Retinal pigment epithelial cell (primary cell): ENCODE measurements at regions not wholly inside any gene's neighbourhood (a gene's known extent, or its start where the extent isn't known, plus 50 kb on each side); places are given as distances from the start of the nearest gene placed in this dataset.

ENCODE experiments used
- DNase-seq: peaks from one replicate; pipeline ENCODE4 v3.0.0-alpha.2; 2010; ENCODE audit warnings: low read depth
- H3K4me3 ChIP-seq: 2 replicates; pipeline ENCODE4 v1.5.1; 2011; ENCODE audit warnings: mild to moderate bottlenecking, low read length, control low read depth, moderate library complexity
- CTCF ChIP-seq: conservative IDR thresholded peaks from 2 replicates; pipeline ENCODE4 v1.5.1; 2011; ENCODE audit warnings: low read depth, low read length, control low read depth, inconsistent platforms

DNA sequence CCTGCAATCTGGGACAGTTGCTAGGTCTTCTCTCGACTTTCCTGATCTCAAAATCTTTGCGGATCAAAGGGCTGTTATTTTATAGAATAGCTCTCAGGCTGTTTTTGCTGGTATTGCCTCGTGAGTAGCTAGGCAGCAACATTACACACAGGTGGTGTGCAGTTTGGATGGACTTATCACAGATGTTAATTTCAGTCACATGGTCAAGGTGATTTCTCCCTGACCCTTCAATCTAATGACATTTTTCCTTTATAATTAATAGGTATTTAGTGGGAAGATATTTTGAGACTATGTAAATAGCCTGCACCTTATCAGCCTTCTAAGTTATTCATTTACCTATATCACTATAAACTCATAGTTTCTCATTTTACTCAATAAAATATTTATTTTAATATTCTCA is 309.6 kb upstream of the PRKCQ start:
- TF ChIP-seq CTCF: no peak
- no peak for DNase-seq
- no peak overlapping the region for H3K4me3 ChIP-seq

DNA sequence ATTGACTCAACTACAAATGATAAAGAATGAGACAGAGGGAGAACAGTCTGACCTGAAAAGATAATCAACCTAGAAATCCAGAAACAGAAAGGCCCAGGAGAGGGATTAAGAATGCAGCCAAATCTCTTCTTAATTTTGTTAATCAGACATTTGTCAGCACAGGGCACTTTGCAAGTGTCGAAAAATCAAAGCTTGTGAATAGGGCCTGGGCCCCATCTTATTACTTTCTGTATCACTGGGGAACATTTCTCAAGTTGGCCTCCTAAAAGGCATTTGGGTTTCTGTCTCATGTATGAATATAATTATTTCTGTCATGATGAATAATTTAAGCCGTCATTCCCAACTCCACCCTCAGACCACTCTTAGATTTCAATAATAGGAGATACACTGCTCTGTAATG is 308.4 kb upstream of the PRKCQ start:
- TF ChIP-seq CTCF: no peak
- no peak for DNase-seq
- H3K4me3 ChIP-seq: no peak overlapping the region

DNA sequence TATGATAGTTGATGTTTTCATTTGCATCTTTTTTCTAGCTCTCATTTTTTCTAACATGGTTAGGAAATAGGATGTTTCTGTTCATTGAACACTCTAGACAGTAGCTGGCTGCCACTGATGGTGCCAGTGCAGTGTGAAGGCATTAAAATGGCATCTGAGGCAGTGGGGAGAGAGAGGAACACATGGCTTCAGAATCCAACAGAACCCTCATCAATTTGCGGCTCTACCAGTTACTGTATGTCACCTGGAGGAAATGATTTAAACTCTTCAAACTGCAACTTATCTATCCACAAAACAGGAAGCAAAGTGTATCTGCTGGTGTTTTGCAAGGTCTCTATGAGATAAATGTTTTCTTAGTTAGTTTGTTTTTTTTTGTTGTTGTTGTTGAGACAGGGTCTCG is 305.2 kb upstream of the PRKCQ start:
- no peak for DNase-seq
- no peak for TF ChIP-seq CTCF
- no peak overlapping the region for H3K4me3 ChIP-seq

DNA sequence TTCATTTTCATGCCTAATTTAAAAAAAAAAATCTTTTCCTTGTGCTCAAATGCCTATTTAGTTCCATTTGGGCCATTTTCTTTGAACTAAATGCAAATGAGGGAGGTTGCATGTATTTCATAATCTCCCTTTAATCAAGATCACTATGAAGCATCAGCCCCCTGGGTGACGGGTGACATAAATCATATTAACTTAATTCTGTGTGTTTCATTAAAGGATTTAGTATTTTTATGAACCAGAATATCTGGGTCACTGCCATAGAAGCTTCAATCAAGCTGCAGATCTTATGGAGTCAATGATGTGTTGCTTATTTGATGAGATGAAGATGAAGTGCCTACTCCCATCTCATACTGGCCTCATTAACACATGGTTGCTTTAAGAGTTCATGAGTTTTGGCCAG is 301.9 kb upstream of the PRKCQ start:
- no peak overlapping the region for H3K4me3 ChIP-seq
- no peak for TF ChIP-seq CTCF
- DNase-seq: no peak

DNA sequence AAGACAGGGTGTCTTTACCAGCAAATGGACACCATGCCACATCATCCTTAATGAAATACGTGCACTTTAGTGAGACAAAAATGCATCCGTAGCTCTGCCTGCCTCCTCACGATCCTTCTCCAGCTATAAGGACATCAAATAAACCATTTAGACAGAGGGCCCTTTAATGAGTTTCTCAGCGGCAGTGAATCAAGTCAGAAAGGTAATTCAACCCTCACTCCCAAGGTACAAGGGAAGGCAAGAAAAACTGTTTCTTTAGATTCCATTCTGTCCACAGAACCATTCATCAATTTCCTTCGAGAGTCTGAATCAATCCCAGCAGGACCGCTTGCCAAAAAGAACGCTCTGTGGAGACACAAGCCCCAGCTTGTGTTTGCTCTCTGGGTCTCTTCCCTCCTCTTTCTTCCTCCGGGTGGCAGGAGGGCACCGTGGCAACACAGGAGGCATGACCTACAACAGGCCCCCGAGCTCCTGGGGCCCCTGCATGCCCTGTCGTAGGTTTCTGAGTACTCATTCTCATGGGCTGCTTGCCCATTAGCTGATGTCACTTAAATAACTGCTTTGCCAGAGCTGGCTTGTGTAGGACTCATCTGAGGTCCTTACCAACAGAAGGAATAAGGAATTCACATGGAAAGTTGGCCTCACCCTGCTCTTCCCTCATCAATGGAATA is 297.8 kb upstream of the PRKCQ start:
- no peak overlapping the region for H3K4me3 ChIP-seq
- TF ChIP-seq CTCF: no peak
- DNase-seq: no peak

DNA sequence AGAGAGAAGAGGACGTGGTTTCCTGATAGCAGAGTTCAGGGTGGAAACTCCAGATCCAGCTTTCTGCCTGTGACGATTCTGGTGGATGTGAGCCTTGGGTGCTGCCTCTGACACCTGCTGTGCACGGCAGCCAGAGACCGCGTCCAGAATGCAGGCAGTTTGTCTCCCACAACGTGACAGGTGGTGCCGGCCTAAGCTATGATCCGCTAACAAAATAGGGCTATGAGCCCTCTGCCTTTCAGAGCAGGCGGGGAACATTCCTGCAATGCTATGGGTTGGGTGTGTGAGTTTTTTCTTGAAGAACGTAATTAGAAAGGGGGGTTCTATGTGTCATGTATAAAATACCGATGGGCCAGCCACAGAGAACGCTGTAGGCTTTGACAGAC is 297.3 kb upstream of the PRKCQ start:
- TF ChIP-seq CTCF: no peak
- H3K4me3 ChIP-seq: no peak overlapping the region
- DNase-seq: no peak

DNA sequence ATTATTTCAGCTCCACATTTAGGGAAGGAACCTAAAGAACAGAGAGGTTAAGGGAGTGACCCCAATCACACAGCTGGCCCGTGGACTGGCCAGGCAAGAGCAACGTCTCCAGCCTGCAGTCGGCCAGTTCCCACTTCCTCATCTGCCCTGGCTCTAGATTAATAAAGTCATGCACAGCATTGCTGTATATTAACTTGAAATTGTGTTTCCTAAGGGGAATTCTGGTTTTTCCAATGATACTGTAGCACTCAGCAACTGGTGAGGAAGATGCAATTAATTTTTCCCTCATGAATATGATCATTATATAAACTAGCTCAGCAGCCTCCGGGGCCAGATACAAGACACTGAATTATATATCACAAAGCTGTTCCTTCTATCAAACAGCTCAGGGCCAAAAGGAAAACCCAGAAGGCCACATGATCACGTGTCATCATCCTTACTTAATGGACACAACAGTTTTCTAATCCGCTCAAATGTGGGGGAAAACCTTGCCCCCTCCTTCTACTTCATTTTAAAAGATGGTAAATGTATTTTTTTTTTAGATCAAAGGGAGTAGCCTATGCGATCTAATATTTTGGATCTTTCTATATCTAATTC is 295.3 kb upstream of the PRKCQ start:
- no peak for DNase-seq
- TF ChIP-seq CTCF: no peak

More for the DNA sequence above, 295.3 kb upstream of the PRKCQ start:
- H3K4me3 ChIP-seq: no peak overlapping the region
